Rectal smooth muscle tissue (tissue), 1 donor: ENCODE measurements at regions not wholly inside any gene's neighbourhood (a gene's known extent, or its start where the extent isn't known, plus 50 kb on each side); places are given as distances from the start of the nearest gene placed in this dataset.

Experiments
- H3K27ac ChIP-seq: one replicate; pipeline ENCODE4 v1.7.0; 2013; ENCODE audit warnings: low read depth, low read length, inconsistent platforms
- H3K27me3 ChIP-seq: one replicate; pipeline ENCODE4 v1.7.0; 2013; ENCODE audit warnings: low read length; ENCODE audit not compliant: control insufficient read depth, insufficient read depth
- H3K36me3 ChIP-seq: one replicate; pipeline ENCODE4 v1.7.0; 2013; ENCODE audit warnings: low read length; ENCODE audit not compliant: control insufficient read depth, insufficient read depth
- H3K4me1 ChIP-seq: one replicate; pipeline ENCODE4 v1.7.0; 2013; ENCODE audit warnings: low read length; ENCODE audit not compliant: control insufficient read depth, insufficient read depth
- H3K4me3 ChIP-seq: one replicate; pipeline ENCODE4 v1.7.0; 2013; ENCODE audit warnings: low read length
- H3K9ac ChIP-seq: one replicate; pipeline ENCODE4 v1.7.0; 2013; ENCODE audit warnings: low read length

DNA sequence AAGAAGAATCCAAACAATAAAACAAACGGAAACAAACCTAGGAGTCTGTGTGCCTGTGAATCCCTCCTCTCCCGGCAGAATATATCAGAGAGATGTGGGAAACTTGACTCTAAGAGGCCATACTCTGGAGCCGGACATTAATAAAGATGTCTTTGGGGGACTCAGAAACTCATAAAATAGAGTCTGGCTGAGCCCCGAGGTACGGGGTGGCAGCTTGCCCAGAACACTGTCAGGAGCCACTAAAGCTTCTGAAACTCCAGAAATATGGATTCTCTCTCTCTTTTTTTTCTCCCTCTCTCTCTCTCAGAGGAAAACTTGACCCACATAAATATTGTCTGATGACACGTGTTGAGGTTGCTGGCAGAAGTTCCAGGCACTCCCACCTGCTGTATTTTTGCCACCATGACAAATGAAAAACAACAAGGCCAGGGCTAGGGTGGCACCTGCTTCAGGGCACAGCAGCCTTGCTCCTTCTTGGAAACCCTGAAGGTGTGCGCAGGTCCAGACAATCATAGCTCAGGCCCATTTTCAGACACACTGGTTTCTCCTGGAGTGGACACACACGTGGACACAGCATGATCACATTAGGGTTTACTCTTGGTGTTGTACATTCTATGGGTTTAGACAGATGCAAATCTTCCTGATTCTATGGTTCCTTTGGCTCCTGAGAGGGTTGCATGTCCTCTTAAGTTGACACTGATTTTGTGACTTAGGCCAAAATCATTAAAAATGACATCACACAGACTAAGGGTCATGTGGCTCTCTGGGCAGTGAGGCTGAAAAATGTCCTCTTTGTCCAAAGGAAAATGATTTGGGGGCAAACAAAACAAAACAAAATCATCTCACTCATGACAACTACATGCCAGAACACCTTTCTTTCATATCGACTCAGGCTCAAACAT, 282.6 kb upstream of the IRX3 start:
- no peaks in the 10 kb centered on the region for H3K36me3 ChIP-seq
- H3K27ac ChIP-seq = no peak overlapping the region
- no peaks in the 10 kb centered on the region for H3K27me3 ChIP-seq
- H3K4me3 ChIP-seq = no peak overlapping the region
- no peak overlapping the region for H3K9ac ChIP-seq
- H3K4me1 ChIP-seq = no peaks in the 10 kb centered on the region

GRCh38 chr16:54564841-54565240, 278.3 kb upstream of the IRX3 start:
- Histone ChIP-seq H3K4me1 (no peaks in the 10 kb centered on the region), H3K36me3 (no peaks in the 10 kb centered on the region), H3K27me3 (no peaks in the 10 kb centered on the region), H3K9ac (no peak overlapping the region), H3K27ac (no peak overlapping the region), H3K4me3 (no peak overlapping the region)

- Histone ChIP-seq H3K36me3 (no peaks in the 10 kb centered on the region), H3K9ac (no peak overlapping the region), H3K4me3 (no peak overlapping the region), H3K27me3 (no peaks in the 10 kb centered on the region), H3K27ac (no peak overlapping the region), H3K4me1 (no peaks in the 10 kb centered on the region)
Measured at GRCh38 chr16:54554581-54554980, 268.0 kb upstream of the IRX3 start.

DNA sequence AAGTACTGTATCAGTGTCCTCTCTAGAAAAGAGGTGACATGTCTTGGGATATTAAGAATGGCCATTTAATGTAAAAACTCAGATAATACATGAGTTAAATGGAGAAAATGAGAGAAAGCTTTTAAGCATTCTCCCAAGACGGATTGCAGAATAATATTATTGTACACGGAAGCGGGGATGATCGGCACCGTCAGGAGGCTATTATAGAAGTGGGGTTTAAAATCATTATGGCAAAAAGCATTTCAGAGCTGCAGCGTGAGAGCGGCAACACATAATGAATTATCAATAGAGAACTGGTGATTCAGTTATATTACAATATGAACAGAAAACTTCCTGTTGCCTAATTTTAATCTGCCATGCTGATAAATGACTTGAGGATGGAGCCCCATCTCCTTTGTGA, 261.7 kb upstream of the IRX3 start:
- no peak overlapping the region for H3K27ac ChIP-seq
- H3K4me1 ChIP-seq = no peaks in the 10 kb centered on the region
- H3K27me3 ChIP-seq = no peaks in the 10 kb centered on the region
- no peaks in the 10 kb centered on the region for H3K36me3 ChIP-seq
- no peak overlapping the region for H3K4me3 ChIP-seq
- no peak overlapping the region for H3K9ac ChIP-seq

- H3K36me3 ChIP-seq = no peaks in the 10 kb centered on the region
- no peaks in the 10 kb centered on the region for H3K4me1 ChIP-seq
- H3K9ac ChIP-seq = no peak overlapping the region
- H3K27ac ChIP-seq = no peak overlapping the region
- H3K4me3 ChIP-seq = no peak overlapping the region
- no peaks in the 10 kb centered on the region for H3K27me3 ChIP-seq
Measured at GRCh38 chr16:54547052-54547451, 260.5 kb upstream of the IRX3 start.

GRCh38 chr16:54546521-54546920, 259.9 kb upstream of the IRX3 start:
- H3K27me3 ChIP-seq = no peaks in the 10 kb centered on the region
- H3K36me3 ChIP-seq = no peaks in the 10 kb centered on the region
- no peak overlapping the region for H3K4me3 ChIP-seq
- H3K27ac ChIP-seq = no peak overlapping the region
- no peak overlapping the region for H3K9ac ChIP-seq
- no peaks in the 10 kb centered on the region for H3K4me1 ChIP-seq

- Histone ChIP-seq H3K4me3 (no peak overlapping the region), H3K4me1 (no peaks in the 10 kb centered on the region), H3K27me3 (no peaks in the 10 kb centered on the region), H3K27ac (no peak overlapping the region), H3K9ac (no peak overlapping the region), H3K36me3 (no peaks in the 10 kb centered on the region)
Measured at GRCh38 chr16:54545854-54546511, 259.4 kb upstream of the IRX3 start.

DNA sequence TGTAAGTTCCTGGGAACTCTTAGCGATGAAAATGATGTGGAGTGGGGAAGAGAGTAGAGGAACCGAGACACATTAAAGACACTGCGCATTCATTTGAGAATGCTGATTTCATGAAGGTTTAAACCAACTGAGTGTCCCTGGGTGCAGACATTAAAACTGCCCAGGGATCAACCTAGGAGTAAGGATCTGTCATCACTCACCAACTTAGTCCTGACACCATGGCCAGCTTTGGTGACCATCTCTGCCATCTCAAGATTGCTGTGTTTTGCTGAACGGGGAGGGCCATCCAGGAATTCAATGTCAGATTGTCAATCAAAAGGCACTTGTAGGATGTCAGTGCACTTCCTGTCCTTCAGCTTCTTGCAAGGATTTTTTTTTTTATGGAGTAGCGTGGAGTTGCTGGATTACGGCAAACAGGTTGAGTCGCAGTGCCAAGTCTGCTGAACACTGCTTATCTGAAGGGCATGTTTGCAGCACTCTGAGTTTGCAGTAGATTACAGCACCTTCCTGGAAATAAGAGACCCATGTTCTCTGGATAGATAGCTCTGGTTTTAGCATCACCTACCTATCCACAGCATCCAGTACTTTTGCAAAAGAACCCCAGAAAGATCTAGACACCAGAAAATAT, 258.1 kb upstream of the IRX3 start:
- H3K27me3 ChIP-seq = no peaks in the 10 kb centered on the region
- no peak overlapping the region for H3K27ac ChIP-seq
- H3K4me1 ChIP-seq = no peaks in the 10 kb centered on the region
- no peaks in the 10 kb centered on the region for H3K36me3 ChIP-seq
- no peak overlapping the region for H3K9ac ChIP-seq
- no peak overlapping the region for H3K4me3 ChIP-seq

DNA sequence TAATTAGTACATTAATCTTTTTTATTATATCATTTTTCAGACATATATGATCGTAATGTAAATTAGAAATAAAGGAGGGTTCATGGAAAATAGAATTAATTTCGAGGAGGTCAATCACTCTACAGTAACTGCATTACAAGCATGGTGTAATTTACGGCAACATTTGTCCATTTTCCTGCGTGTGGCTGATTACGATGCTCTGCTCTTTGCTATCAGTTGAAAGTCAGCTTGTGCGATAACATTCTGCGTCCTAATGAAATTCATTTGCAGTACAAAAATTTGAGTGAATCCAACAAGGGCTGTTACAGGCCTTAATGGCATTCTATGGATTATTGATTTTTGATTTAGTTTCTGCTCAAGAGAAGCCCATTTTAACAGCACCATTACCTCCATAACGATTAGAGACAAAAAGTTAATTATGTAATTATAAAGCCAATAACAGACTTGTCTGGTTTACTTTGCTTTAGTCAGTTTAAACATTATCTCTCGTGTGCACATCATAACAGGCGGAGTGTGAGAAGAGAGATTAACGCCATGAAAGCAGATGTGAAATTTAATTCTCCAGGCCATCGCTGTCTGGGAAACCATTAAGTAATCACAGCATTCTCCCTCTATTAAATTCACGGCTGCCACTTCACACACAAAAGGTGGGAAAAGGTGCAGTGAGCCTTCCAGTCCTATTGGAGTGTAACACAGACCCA, 256.4 kb upstream of the IRX3 start:
- H3K4me1 ChIP-seq = no peaks in the 10 kb centered on the region
- no peak overlapping the region for H3K4me3 ChIP-seq
- no peaks in the 10 kb centered on the region for H3K36me3 ChIP-seq
- no peak overlapping the region for H3K9ac ChIP-seq
- H3K27me3 ChIP-seq = no peaks in the 10 kb centered on the region
- H3K27ac ChIP-seq = no peak overlapping the region

DNA sequence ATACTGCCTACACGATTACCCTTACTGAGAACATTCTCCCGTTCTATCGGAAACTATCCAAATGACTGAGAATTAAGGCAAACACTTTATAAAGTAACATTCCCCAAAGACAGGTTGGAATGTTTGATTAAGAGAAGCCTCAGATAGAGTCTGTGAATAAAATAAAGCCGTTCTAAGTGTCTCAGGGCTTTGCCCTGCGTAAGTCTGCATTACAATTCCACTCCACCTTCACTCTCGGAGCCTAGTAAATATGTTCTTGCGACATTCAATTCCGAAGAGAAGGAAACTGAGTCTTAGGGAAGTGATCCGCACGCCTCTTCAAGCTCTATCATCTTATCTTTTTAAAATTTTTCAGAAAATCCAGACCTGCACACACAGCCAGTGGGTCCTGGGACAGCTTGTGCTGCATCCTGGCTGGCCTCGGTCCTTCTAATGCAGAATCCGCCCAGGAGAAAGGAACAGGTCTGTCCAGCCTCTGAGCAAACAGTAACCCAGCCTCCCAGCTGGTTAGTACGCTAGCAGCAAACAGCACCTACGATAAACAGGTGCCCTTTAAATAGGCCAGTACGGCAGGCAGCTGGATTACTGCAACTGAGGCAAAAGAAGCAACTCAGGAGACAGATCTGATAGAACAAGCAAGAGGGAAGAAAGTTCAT, 254.1 kb upstream of the IRX3 start:
- no peak overlapping the region for H3K4me3 ChIP-seq
- H3K36me3 ChIP-seq = no peaks in the 10 kb centered on the region
- no peaks in the 10 kb centered on the region for H3K27me3 ChIP-seq
- H3K9ac ChIP-seq = no peak overlapping the region
- H3K4me1 ChIP-seq = no peaks in the 10 kb centered on the region
- H3K27ac ChIP-seq = no peak overlapping the region

DNA sequence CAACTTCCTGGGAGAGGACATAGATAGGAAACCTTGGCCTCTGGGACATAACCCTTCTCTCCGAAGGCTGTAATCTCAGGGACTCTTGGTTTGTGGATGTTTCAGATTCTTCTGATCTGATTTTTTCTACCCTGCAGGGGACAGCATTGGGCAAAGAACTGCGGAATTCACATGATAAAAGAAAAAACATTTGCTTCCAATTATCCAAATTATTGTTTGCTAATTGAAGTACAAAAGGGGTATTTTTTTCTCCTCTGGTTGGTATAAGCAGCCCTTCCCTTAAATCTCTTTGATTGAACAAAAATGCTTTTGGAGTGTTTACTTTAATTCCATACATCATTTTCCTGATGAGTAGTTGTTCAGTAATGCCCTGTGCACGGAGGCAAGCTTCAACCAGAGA, 251.7 kb upstream of the IRX3 start:
- H3K27me3 ChIP-seq = no peaks in the 10 kb centered on the region
- no peaks in the 10 kb centered on the region for H3K4me1 ChIP-seq
- H3K4me3 ChIP-seq = no peak overlapping the region
- H3K9ac ChIP-seq = no peak overlapping the region
- H3K27ac ChIP-seq = no peak overlapping the region
- H3K36me3 ChIP-seq = no peaks in the 10 kb centered on the region
